ENCODE measurements at regions not wholly inside any gene's neighbourhood (a gene's known extent, or its start where the extent isn't known, plus 50 kb on each side); places are given as distances from the start of the nearest gene placed in this dataset.

DNA sequence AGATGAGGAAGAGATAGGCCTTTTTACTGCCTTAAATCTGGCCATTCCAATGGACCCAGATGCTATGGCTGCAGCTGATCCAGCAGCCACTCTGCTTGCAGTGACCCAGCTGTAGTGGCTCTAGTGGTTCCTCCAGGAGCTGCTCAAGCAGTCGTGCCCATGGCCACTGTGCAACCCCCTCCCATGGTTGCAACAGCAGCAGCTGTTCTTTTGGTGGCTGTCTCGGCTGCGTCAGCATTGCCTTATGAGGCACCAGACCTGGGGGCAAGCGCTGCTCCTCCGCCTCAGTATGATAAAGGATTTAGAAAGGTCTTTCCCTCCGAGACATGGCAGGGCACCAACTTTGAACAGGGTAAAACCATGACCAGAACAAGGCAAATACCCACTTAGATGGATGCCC, 384.9 kb upstream of the DCC start:
- no peak for DNase-seq

DNA sequence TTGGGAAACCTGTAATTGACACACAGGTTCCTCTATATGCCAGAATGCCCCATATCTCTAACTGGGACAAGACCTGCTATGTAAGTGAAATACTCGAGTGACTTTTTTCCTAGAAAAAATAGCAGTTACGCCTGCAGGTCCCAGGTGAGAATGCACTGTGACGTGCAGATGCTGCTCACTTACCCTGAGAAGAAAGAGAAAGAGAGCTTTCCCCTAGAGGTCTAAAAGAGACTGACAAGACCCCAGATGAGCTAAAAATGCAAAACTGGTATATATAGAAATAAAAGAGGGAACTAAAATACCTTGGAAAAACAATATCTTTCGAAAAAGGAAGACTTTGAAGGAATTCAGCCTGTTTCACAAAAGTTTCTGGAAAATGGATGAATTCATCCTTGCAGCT, 383.0 kb upstream of the DCC start:
- no peak for DNase-seq

DNA sequence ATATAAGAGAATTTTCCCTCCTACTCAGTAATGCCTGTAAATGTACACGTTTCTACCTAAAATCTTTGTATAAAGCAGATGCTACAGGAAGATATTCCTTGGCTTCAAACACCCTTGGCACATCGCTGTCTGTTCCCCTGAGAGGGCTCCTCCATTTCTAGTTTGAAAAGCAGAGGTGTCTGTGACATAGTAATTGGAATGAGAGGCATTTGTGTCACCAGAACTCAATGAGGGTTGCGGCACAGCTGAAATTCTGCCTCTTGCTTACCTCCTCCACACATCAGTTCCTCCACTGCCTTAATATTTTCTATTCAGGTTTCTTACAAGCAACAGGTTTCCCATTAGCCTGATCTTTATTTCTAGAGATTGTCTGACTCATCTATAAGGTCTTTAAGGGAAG, 359.9 kb upstream of the DCC start:
- no peak for DNase-seq

DNA sequence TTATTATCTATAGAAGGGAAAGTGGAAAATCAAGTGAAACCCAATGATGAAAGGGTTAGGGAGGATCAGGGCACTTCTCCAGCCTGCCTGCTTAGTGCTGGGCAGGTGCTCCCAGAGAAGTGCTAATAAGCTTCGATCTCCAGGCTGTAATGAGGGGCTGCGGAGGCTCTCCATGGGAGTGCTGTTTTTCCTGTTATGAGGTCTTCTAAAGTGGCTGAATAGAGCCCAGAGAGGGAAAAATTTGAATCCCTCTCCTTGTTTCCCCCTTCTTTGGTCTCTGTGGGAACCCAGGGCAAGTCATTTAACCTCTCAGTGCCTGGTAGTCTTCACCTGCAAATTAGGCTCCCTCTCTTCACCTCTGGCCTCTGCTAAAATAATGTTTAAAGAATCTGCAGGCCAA, 351.7 kb upstream of the DCC start:
- no peak for DNase-seq

DNA sequence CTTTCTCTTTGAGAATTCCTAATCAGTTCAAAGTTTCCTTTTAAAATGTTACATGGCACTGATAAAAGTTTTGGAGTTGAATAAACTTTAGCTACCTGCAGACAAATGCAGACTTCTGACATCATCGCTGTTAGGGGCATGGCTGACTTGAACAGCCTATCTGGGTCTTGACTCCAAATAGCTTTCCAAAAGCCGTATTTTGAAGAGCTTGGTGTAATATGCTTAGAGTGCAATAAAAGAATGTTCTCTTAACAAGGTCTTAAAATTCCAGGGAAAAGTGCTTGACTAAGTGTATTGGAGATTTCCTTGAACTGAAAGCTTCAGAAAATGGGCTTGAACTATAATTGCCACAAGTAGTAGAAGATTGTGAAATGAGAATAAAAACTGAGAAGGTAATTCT, 342.9 kb upstream of the DCC start:
- no peak for DNase-seq

DNA sequence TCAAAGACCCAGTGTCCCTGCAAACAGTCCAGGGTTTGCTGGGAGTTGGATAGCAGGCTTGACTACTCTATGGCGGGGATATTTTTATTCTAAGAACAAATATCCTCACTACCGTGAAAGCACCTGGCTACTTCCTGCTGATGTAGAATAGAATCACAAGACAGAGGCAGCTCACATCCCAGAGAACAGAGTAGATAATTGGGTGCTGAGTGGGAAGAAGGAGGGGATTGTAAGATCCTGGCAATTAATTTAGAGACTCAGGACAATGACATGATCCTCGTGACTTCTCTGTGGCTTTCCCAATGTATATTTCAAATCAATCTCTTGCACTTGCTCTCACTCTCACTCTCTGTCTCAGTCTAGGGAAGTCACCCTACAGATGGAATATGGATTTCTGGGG, 341.9 kb upstream of the DCC start:
- no peak for DNase-seq

DNA sequence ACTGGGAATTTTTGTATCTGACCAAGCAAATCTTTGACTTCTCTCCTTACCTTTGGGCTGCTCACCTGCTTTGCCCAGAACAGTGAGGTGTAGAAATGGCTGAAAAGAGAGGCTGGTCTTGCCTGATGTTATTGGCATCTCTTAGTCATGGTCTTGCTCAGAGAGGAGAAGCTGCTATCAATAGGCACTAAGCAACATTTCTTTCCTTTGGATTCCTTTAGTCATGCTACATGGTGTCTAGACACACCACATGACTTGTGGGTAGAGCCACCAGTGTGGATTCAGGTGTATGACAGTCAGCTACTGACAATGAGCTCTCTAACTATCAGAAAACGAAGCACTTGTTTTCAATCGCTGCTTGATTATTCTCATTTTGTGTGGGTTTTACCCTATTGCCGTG, 341.3 kb upstream of the DCC start:
- no peak for DNase-seq

DNA sequence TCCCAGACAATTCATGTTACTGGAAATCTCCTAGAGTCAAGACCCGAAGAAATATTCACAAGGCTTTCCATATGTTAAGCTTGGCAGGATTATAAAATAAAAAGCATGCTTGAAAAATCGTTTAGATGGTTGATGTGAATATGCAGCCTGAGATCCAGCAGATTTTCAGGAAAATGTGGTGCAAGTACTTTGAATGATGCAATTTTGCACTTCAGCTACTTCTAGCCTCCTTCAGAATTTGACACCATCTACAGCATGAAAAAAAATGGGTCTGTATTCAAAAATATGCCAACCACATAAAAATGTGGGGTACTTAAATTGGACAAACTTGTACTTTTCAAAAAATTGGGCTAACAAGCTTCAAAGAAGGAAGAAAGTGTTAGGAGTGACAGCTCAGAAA, 340.6 kb upstream of the DCC start:
- DNase-seq, result no peak

DNA sequence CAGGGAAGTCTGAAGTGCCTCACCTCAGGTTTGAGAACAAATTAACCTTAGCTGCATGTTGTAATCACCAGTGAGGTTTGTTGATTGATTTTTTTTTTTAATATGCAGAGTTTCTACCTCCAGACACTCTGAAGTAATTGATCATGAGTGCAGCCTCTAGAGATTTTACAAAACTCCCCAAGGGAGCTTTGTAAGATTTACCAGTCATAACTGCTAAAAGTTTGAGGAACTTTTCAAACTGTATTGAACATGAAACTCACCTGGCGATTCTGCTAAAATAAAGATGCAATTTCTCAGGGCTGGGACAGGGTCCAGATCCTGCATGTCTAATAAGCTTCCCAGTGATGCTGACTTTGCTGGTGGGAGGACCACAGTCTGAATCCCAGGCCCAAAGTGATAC, 339.6 kb upstream of the DCC start:
- no peak for DNase-seq

DNA sequence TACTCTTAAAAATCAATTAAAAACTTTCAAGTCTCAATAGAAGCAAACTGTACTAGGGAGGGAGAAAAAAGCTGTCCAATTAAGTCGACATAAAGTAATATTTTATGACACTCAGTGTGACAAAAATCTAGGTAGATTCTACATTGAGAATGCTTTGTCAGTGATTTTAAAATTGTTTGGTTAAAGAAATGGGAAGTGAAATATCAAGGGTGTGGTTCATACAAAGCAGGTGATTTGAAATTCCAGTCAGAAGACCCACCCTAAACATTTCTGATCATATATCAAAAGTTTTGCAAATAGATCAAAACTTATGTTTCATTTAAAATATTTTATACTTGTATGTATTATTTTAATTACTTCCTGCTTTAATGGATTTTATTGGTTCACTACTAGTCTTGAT, 338.9 kb upstream of the DCC start:
- DNase-seq, result no peak

DNA sequence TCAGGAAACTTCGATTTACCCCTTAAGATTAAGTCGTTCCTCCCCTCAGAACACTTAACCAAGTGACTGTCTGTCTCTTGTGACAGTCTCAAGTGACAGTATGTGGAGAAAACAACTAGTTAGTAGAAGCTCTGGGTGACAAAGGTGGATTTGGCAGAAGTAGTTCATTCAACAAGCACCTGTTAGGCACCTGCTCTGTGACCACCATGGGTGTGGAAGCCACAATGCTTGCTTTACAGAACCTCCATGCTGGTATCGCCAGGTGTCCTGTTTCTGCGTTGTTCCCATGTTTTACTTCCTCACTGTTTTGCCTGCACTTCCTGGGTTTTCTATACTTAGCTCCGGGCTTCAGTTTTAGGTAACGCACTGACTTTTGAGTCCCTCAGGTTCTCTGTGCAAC, 337.4 kb upstream of the DCC start:
- DNase-seq, result no peak

DNA sequence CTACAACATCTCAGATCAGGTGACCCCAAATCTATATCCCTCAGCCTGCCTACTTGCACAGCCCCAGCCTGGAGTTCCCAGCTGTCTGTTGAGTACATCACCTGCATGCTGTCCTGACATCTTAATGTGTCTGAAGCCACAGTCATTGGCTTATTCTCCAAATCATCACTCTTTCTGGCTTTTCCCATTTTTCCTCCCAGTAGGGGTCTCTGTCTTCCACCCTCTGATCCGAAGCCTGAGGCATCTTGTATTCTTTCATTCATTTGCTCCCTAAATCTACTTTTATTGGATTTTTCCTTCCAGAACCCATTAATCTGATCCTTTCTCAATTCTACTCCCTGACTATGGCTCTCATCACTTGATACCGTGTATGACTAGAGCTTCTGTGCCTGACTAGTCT, 332.9 kb upstream of the DCC start:
- no peak for DNase-seq

DNA sequence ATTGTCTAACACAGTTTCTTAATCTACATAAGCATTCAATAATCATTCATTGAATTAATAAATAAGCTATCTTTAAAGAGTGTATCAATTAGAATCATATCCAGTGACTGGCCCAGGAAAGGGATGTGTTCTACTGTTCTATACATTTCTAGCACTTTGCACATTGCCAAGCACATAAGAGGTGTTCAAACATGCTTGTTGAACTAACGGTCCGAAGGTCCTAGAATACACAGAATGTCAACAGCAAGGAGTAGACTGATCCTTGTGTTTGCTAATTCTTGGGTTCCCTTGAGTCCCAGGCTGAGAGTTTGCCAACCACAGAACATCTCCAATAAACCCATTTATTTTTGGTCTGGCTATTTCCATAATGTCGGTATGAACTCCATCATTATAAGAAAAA, 331.7 kb upstream of the DCC start:
- DNase-seq, result no peak

DNA sequence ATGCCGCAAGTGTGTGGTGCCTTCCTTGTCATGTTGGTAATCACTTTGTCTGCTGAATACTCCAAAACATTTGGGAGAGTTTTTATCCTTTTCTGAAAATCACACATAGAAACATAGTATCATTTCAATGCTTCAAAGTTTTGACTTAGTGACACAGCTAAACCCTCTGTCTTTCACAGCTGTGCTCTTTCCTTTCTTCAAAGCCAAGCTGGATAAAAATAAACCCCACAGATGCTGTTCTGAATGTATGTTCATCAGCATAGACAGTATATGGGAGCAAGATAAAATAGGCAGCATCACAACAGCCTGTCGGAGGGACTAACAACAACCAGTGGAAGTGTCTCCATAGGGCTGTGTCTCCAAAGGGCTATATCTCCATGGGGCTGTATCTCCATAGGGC, 331.3 kb upstream of the DCC start:
- DNase-seq, result no peak

DNA sequence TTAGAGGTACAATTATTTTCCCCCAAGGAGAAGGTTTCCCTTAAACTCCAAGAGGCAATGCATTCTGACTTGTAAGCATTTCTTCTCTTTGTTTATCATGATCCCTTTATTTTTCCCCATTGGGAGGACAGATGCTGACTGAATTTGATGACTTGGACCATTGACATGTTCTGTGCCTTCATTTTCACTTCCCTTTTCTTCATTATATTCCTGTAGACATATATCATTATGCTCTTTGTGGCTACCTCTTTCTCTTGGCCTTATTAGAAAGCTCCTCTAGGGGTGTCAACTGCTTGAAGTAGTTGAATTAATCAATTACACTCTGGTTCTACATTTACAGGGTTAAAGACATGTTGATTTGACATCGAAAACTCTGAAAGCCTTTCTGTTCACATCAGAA, 330.0 kb upstream of the DCC start:
- no peak for DNase-seq

DNA sequence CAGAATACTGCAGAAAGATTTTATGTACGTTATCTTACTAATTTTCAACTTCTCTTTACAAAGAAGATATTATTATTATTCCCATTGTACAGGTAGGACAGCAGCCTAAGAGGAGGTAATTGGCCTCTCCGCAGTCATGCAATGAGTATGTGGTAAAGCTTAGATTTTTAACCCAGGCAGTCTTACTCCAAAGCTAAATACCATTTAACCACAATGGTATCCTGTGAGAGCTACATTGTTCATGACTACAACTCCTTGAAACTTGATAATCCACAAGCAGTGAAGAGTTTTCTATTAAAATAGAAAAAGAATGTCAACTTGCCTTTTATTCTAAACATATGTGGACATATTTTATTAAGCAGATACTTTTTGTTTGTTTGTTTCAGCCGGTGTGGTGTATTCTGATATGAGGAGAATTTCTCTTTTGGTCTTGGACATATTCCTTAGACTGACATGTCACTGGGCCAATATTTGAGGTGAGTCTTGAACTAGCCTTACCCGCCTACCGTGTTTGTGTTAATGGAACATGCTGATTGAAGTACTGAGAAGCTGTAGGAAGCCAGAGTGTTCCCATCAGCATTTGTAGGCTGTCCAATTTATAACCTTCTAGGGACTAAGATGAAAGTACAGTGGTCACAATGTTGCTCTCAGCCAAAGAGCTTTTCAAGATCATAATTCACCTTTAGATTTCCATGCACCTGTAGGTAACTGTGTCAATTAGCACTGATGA, 293.9 kb upstream of the DCC start:
- no peak for DNase-seq

DNA sequence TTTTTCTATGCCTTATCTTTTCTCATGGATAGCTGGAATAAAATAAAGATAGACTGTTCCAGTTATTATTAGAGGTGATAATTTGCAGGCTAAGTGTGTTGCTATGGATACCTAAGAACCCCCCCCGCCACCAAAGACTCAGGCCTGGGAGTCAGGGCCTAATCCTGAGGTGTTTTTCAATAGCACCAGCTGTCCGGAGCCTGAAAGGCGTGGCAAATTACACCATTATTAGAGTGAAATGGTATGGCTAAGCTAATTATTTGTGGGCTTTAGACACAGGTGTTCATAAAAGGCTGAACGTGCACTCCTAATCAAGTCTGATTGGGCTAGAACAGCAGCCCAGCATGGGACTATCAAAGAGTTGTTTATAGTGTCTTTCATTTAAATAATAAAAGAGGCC, 293.2 kb upstream of the DCC start:
- no peak for DNase-seq

DNA sequence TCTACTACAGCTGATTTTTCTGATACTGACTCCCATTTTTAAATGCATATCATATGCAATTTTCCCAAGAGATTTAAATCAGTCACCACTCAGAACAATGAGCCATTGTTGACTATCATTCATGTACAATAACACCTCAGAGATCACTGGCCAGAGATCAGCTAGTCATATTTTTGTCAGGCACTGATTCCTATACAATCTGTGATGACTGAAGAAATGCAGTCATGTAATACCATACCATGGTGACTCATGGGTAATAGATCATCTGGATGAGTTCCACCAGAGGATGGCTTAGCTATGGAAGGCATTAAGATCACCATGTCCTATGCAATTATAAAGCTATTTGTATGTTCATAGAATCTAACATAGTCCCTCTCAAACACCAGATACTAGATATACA, 285.7 kb upstream of the DCC start:
- DNase-seq, result no peak

DNA sequence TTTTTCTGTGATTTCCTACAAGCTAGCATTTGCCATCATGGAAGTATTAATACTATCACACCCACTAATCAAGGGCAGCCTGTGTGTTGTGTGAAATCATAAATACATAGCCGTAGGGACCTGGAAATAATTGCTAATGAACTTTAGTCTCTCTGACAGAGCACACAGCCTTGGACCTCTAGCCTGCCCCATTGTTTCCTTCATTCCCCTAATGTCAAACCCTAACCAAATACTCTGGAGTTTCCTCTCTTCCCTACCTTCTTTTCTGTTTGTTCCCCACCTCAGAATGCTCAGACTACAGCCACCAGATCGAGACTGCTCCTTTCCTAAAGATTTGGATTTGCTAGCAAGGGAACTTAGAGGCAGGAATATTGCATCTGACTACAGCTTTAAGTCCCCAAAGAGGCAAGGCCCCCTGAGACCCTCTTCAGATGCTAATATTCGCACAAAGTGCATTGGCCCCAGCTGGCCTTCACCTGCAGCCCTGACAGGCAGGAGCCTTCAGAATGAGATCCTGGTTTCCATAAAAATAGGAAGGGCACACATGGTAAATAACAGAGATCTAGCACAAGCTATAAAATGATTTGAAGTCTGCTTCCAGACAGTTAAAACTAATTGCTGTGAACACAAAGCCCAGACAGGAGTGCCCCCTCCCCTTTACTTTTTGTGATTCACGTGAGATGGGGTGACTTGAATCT, 279.2 kb upstream of the DCC start:
- no peak for DNase-seq

DNA sequence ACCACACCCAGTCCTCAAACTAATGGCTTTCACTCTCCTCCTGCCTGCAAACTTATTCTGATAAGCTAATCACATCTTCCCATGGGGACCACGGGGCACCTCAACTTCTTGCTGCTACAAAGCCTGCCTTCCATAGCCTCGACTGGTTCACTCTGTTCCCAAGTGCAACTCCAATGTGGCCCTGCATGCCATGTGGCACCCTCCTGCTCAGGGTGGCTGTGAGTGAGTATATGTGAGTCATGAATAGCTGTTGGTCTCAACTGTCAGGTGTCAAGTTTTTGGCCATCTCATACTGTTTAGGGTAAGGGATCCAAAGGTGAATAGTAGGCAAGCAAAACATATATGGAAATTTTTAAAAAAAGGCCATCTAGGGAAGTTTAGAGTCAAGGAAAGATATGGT, 276.1 kb upstream of the DCC start:
- DNase-seq, result no peak

DNA sequence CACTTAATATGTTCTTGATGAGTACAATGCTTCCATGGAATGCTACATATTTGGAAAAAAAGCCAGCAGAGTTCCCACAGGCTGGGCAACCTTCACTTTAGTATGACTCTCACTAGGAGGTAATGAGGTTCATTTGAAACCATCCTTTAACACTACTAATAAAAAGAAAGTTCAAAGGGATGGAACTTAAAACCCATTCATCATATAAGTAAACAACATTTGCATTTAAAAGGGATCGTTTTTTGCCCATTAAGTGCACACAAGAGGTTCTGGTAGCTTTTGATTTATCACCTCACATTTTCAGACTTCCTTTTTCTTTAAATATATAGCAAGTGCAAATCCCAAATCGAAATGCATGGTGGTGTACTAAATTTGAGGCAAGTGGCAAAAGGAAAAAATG, 270.8 kb upstream of the DCC start:
- DNase-seq, result no peak

DNA sequence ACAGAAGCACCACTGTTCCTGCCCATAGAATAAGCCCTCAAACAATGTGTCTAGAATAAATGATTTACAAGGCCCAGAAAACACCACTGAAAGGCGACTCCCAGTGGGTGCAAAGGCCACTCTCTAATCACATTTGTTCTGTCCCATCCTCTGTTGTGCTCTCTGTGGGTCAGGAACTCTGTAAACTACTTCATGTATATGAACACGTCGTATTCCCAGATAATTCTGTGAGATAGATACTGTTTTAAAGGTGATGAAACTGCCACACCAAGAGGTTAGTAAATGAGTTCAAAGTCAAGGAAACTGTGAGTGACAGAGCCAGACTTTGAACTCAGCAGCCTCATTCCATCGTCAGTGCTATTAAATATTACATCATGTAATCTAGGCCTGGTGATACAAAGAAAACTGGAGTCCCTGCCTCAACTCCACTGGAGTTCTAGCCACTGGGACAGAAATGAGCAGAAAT, 269.7 kb upstream of the DCC start:
- DNase-seq, result no peak

DNA sequence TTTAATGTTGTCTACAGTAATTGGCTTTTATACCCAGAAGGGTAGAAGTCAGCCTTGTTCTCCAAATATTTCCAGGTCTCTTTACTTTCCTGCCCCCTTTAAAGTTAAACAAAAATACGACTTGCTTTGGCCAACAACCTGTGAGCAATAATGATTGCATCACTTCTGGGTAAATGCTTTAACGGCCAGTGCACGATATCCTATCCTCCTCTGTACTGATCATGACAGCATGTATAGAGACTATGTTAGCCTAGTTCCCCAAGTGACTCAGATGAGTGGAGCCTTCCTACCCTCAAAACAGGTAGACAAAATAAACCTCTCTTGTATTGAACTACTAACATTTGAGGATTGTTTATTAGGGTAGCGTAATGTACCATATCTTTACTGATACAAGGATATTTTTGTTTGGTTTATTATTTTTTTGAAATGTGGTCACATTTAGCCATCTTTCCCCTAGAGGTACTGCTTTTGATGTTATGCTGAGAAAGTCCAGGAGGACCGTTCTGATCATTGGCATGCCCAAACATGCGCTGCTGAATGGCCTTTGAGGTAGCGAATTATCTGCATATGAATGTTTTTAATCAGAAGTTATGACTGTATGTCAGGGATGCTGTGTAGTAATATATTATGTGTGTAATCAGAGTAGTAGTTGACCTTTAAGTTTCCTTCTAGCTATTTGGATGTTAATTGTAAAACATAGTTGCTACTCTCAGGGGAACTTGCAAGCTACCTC, 262.6 kb upstream of the DCC start:
- DNase-seq, result no peak

DNA sequence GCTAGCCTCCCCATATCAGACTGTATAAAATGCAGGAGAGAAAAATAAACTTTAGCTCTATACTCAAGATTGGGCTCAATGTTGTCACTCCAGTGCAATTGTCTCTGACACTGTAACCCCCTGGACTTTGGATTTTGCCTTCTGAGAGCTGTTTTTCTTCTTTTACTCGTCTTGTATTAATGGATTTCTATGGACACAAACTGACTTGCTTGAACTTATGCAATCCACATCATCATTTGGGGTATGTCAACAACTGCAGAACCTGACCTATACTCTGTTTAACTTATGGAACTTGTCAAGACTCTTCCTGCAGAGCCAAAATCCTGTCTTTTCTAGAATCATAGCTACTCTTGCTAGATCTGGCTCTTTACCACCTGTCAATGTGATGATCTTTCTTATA, 257.8 kb upstream of the DCC start:
- no peak for DNase-seq

Measured in activated CD8-positive, alpha-beta memory T cell treated with anti-CD3 and anti-CD28 coated beads for 24 hours (primary cell).